Peyer's patch (tissue), 4 donors: ENCODE measurements at regions not wholly inside any gene's neighbourhood (a gene's known extent, or its start where the extent isn't known, plus 50 kb on each side); places are given as distances from the start of the nearest gene placed in this dataset.

Experiments
- DNase-seq, 3 donors: peaks; one replicate each; pipeline ENCODE4 v3.0.0-alpha.2; 2017 to 2019
- H3K27ac ChIP-seq, 4 donors: fragments of 200-600 bp; sonication (generic); one replicate each; pipeline ENCODE4 v1.5.1; 2016 to 2019
- H3K27me3 ChIP-seq, 2 donors: fragments of 200-600 bp; sonication (generic); one replicate each; pipeline ENCODE4 v1.5.1; 2019
- H3K36me3 ChIP-seq, 3 donors: fragments of 200-600 bp; sonication (generic); one replicate each; pipeline ENCODE4 v1.5.1; 2016 to 2019
- H3K4me1 ChIP-seq, 4 donors: fragments of 200-600 bp; sonication (generic); one replicate each; pipeline ENCODE4 v1.5.1; 2016 to 2019
- H3K4me3 ChIP-seq, 4 donors: fragments of 200-600 bp; sonication (generic); 1 replicate in 3 of 4; 2 replicates in 1 of 4; pipeline ENCODE4 v1.5.1; 2016 to 2019; ENCODE audit warnings: mild to moderate bottlenecking in 1 of 4
- H3K9me3 ChIP-seq, 4 donors: fragments of 200-600 bp; sonication (generic); one replicate each; pipeline ENCODE4 v1.5.1; 2016 to 2019; ENCODE audit warnings: mild to moderate bottlenecking in 1 of 4
- CTCF ChIP-seq, 6 experiments: fragments of 450-650 bp in 4 of 6; fragments of 200-600 bp in 2 of 6; sonication (generic) in 1 of 6; IDR thresholded peaks; one replicate each; pipeline ENCODE4 v1.5.1; 2017 to 2019; ENCODE audit warnings: antibody characterized with exemption in 6 of 6, mild to moderate bottlenecking in 3 of 6, moderate library complexity in 1 of 6
- POLR2A ChIP-seq, 2 donors: fragments of 450-650 bp; IDR thresholded peaks; one replicate each; pipeline ENCODE4 v1.5.1; 2017; ENCODE audit warnings: antibody characterized with exemption in 2 of 2, mild to moderate bottlenecking in 2 of 2, moderate library complexity in 2 of 2

- DNase-seq = no peak
- H3K4me1 ChIP-seq = no peaks in the 10 kb centered on the region
- H3K27me3 ChIP-seq = no peaks in the 10 kb centered on the region
- no peak for TF ChIP-seq CTCF (IDR thresholded peaks at IDR 0.05)
- no peak for TF ChIP-seq POLR2A (IDR thresholded peaks at IDR 0.05)
- no peaks in the 10 kb centered on the region for H3K36me3 ChIP-seq
- no peaks in the 10 kb centered on the region for H3K9me3 ChIP-seq
- H3K27ac ChIP-seq = no peak overlapping the region
- H3K4me3 ChIP-seq = no peak overlapping the region
Measured at GRCh38 chr12:70101064-70101463, 142.2 kb upstream of the CNOT2 start.

DNA sequence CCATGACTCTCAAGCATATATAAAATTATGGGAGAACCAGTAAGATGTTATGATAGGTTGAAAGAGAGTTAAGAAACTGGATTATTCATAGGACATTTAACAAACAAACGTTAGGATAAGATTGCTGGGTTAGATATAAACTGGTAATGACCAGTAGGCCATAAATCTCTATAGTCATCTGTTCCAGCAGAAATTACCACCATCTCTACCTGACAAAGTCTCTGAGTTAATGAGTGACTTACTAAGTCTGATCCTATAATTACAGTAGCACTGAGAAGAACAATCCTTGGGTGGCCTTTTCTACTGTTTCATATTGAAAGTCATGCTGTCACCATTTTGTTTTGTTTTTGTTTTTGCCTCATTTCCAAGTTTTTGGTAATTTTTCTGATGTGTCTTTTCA lies 136.9 kb upstream of the CNOT2 start:
- Histone ChIP-seq H3K27ac (no peak overlapping the region), H3K27me3 (no peaks in the 10 kb centered on the region), H3K9me3 (peaks cover 0 to 19% (median 0%) of the 10 kb centered on the region in 4 donors), H3K36me3 (no peaks in the 10 kb centered on the region), H3K4me1 (no peaks in the 10 kb centered on the region), H3K4me3 (no peak overlapping the region)
- DNase-seq = no peak
- TF ChIP-seq POLR2A (IDR thresholded peaks at IDR 0.05) (no peak), CTCF (IDR thresholded peaks at IDR 0.05) (no peak)

- H3K27me3 ChIP-seq = no peaks in the 10 kb centered on the region
- no peak overlapping the region for H3K4me3 ChIP-seq
- H3K27ac ChIP-seq = no peak overlapping the region
- no peaks in the 10 kb centered on the region for H3K36me3 ChIP-seq
- no peak for TF ChIP-seq CTCF (IDR thresholded peaks at IDR 0.05)
- peaks cover 0 to 19% (median 0%) of the 10 kb centered on the region in 4 donors for H3K9me3 ChIP-seq
- DNase-seq = no peak
- H3K4me1 ChIP-seq = no peaks in the 10 kb centered on the region
Measured at GRCh38 chr12:70110085-70110484, 133.1 kb upstream of the CNOT2 start.

- Histone ChIP-seq H3K4me1 (no peaks in the 10 kb centered on the region), H3K36me3 (no peaks in the 10 kb centered on the region), H3K4me3 (no peak overlapping the region), H3K27me3 (no peaks in the 10 kb centered on the region), H3K27ac (no peak overlapping the region), H3K9me3 (no peaks in the 10 kb centered on the region)
- DNase-seq = no peak
- TF ChIP-seq CTCF (IDR thresholded peaks at IDR 0.05) = no peak
- TF ChIP-seq POLR2A (IDR thresholded peaks at IDR 0.05) = no peak
Measured at GRCh38 chr12:70117670-70118069, 125.6 kb upstream of the CNOT2 start.

GRCh38 chr12:70120970-70121369 lies 122.3 kb upstream of the CNOT2 start:
- Histone ChIP-seq H3K27me3 (no peaks in the 10 kb centered on the region), H3K9me3 (no peaks in the 10 kb centered on the region), H3K36me3 (no peaks in the 10 kb centered on the region), H3K27ac (no peak overlapping the region), H3K4me1 (no peaks in the 10 kb centered on the region), H3K4me3 (no peak overlapping the region)
- TF ChIP-seq CTCF (IDR thresholded peaks at IDR 0.05) (no peak), POLR2A (IDR thresholded peaks at IDR 0.05) (no peak)
- DNase-seq = no peak

- Histone ChIP-seq H3K27me3 (no peaks in the 10 kb centered on the region), H3K27ac (no peak overlapping the region), H3K4me3 (no peak overlapping the region), H3K4me1 (no peaks in the 10 kb centered on the region), H3K9me3 (no peaks in the 10 kb centered on the region), H3K36me3 (no peaks in the 10 kb centered on the region)
- no peak for DNase-seq
- TF ChIP-seq POLR2A (IDR thresholded peaks at IDR 0.05) (no peak), CTCF (IDR thresholded peaks at IDR 0.05) (peak in 2 of 6 experiments; percentile 6 to 16)
Measured at GRCh38 chr12:70121562-70121961, 121.7 kb upstream of the CNOT2 start.
